Panc1 (cell line): ENCODE measurements at regions not wholly inside any gene's neighbourhood (a gene's known extent, or its start where the extent isn't known, plus 50 kb on each side); places are given as distances from the start of the nearest gene placed in this dataset.

Experiments used
- POLR2AphosphoS5 ChIP-seq: IDR thresholded peaks from 2 replicates; pipeline ENCODE4 v1.6.1; 2012; ENCODE audit warnings: mild to moderate bottlenecking, low read depth, low read length, moderate library complexity
- SIN3A ChIP-seq: IDR thresholded peaks from 2 replicates; pipeline ENCODE4 v1.6.1; 2012; ENCODE audit warnings: low read depth, mild to moderate bottlenecking, low read length, moderate library complexity, borderline replicate concordance; ENCODE audit not compliant: insufficient read depth
- TF ChIP-seq, protein P1 (sequence below), 2 experiments: IDR thresholded peaks; 2 replicates each; pipeline ENCODE4 v1.6.1; 2011 to 2012; ENCODE audit warnings: low read depth in 2 of 2, control low read depth in 1 of 2, low read length in 1 of 2, mild to moderate bottlenecking in 1 of 2, moderate library complexity in 1 of 2; ENCODE audit not compliant: insufficient read depth in 1 of 2
- TF ChIP-seq, protein P2 (sequence below): fragments of 450-650 bp; IDR thresholded peaks from 2 replicates; pipeline ENCODE4 v1.5.1; 2017; ENCODE audit warnings: mild to moderate bottlenecking

DNA sequence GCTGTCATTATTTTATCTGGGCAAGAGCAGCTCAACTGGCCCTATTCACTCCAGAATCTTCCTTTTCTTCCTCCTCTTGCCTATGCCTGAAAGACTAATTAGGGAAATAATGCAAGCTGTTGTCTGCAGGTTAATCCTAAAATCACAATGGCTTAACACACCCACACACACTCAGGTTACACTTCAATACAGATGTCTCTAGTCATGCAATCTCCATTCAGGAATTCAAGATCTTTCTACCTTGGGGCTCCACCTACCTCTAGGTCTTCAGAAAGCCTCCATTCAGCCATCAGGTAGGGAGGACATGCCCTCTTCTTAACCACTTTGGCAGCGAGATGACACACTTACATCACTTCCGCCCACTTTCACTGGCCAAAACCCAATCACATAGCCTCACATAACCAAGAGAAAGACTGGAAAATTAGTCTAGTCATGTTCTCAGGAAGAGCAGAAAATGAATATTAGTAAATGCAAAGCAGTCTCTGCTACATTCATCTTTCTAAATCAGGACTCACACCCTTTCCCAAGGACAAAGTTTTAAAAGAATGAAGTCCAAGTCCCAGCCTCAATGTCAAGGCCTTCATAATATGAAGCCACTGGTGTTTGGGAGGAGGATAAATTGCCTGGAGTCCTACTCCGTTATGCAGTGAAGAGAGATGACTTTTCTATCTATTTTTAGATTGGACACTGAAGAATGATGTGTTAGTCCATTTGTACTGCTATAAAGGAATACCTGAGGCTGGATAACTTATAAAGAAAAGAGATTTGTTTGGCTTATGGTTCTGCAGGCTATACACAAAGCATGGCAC, 428.1 kb downstream of the EFNA5 start:
- TF ChIP-seq, protein P1, sequence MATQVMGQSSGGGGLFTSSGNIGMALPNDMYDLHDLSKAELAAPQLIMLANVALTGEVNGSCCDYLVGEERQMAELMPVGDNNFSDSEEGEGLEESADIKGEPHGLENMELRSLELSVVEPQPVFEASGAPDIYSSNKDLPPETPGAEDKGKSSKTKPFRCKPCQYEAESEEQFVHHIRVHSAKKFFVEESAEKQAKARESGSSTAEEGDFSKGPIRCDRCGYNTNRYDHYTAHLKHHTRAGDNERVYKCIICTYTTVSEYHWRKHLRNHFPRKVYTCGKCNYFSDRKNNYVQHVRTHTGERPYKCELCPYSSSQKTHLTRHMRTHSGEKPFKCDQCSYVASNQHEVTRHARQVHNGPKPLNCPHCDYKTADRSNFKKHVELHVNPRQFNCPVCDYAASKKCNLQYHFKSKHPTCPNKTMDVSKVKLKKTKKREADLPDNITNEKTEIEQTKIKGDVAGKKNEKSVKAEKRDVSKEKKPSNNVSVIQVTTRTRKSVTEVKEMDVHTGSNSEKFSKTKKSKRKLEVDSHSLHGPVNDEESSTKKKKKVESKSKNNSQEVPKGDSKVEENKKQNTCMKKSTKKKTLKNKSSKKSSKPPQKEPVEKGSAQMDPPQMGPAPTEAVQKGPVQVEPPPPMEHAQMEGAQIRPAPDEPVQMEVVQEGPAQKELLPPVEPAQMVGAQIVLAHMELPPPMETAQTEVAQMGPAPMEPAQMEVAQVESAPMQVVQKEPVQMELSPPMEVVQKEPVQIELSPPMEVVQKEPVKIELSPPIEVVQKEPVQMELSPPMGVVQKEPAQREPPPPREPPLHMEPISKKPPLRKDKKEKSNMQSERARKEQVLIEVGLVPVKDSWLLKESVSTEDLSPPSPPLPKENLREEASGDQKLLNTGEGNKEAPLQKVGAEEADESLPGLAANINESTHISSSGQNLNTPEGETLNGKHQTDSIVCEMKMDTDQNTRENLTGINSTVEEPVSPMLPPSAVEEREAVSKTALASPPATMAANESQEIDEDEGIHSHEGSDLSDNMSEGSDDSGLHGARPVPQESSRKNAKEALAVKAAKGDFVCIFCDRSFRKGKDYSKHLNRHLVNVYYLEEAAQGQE (IDR thresholded peaks at IDR 0.05; ENCODE audit: insufficient read depth in 1 of 2, low read depth in 2 of 2, low read length in 1 of 2) = no peak
- TF ChIP-seq, protein P2, sequence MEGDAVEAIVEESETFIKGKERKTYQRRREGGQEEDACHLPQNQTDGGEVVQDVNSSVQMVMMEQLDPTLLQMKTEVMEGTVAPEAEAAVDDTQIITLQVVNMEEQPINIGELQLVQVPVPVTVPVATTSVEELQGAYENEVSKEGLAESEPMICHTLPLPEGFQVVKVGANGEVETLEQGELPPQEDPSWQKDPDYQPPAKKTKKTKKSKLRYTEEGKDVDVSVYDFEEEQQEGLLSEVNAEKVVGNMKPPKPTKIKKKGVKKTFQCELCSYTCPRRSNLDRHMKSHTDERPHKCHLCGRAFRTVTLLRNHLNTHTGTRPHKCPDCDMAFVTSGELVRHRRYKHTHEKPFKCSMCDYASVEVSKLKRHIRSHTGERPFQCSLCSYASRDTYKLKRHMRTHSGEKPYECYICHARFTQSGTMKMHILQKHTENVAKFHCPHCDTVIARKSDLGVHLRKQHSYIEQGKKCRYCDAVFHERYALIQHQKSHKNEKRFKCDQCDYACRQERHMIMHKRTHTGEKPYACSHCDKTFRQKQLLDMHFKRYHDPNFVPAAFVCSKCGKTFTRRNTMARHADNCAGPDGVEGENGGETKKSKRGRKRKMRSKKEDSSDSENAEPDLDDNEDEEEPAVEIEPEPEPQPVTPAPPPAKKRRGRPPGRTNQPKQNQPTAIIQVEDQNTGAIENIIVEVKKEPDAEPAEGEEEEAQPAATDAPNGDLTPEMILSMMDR = no peak
- TF ChIP-seq POLR2AphosphoS5 (no peak), SIN3A (no peak)
